GM06990 (cell line): ENCODE measurements at regions not wholly inside any gene's neighbourhood (a gene's known extent, or its start where the extent isn't known, plus 50 kb on each side); places are given as distances from the start of the nearest gene placed in this dataset.

ENCODE experiments used
- DNase-seq: peaks from one replicate; pipeline ENCODE4 v3.0.0-alpha.2; 2011; ENCODE audit not compliant: insufficient read length; ENCODE audit errors: extremely low read depth
- H3K27me3 ChIP-seq: replicated peaks from 2 replicates; pipeline ENCODE4 v1.6.0; 2011; ENCODE audit warnings: low read length; ENCODE audit not compliant: control insufficient read depth, insufficient read depth
- H3K36me3 ChIP-seq: 2 replicates; pipeline ENCODE4 v1.5.1; 2011; ENCODE audit warnings: low read length; ENCODE audit not compliant: control insufficient read depth, insufficient read depth
- H3K4me3 ChIP-seq: replicated peaks from 2 replicates; pipeline ENCODE4 v1.5.1; 2011; ENCODE audit warnings: low read depth, mild to moderate bottlenecking, control low read depth, low read length
- CTCF ChIP-seq: IDR thresholded peaks from 2 replicates; pipeline ENCODE4 v1.5.1; 2011; ENCODE audit warnings: low read length, control low read depth, mild to moderate bottlenecking, inconsistent platforms; ENCODE audit not compliant: insufficient read depth, poor library complexity, severe bottlenecking

DNA sequence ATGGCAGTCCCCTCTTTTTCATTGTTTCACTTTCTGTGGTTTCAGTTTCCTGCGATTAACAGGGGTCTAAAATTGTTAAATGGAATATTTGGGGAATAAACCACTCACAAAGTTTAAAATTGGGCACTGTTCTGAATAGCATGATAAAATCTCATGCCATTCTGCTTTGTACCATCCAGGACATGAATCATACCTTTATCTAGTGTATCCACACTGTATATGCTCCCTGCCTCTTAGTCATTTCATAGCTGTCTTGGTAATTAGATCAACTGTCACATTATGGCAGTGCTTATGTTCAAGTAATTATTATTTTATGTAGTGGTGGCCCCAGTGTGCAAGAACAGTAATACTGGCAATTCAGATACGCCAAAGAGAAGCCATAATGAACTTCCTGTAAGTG is 734.5 kb downstream of the ZPLD1 start:
- DNase-seq = no peak
- H3K27me3 ChIP-seq = no peaks in the 10 kb centered on the region
- H3K4me3 ChIP-seq = no peak overlapping the region
- no peak for TF ChIP-seq CTCF
- no peaks in the 10 kb centered on the region for H3K36me3 ChIP-seq

DNA sequence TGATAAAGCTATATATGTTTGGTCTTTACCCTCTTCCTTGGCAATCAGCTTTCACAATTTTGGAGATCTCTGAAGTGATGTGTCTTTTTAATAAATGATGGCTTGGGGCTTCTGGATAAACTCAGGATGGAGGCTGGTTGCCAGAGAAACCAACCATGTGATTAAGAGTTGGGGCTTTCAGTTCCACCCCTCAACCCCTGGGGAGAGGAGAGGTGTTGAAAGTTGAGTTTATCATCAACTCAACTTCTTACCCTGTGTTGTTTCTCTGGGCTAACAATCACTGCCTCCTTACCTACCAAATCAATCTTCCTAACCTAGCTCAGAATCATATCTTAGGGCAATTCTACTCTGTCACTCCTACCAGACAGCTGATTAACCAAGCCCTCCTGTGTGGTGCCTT is 735.8 kb downstream of the ZPLD1 start:
- Histone ChIP-seq H3K27me3 (no peaks in the 10 kb centered on the region), H3K4me3 (no peak overlapping the region), H3K36me3 (no peaks in the 10 kb centered on the region)
- DNase-seq = no peak
- no peak for TF ChIP-seq CTCF

GRCh38 chr3:103173940-103174339 is 739.1 kb downstream of the ZPLD1 start:
- Histone ChIP-seq H3K27me3 (no peaks in the 10 kb centered on the region), H3K4me3 (no peak overlapping the region), H3K36me3 (no peaks in the 10 kb centered on the region)
- no peak for TF ChIP-seq CTCF
- DNase-seq = no peak

DNA sequence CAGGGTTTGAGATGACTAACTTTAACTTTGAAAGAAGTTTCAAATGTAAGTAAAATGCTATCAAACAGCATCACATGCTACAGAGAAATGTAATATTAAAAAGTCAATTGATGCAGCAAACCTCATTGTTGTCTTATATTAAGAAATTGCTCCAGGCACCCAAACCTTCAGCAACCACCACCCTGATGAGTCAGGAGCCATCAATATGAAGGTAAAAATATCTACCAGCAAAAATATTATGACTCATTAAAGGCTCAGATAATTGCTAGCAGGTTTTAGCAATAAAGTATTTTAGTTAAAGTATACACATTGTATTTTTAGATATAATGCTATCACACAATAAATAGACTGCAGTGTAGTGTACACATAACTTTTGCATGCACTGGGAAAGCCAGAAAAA is 746.3 kb downstream of the ZPLD1 start:
- no peak for TF ChIP-seq CTCF
- Histone ChIP-seq H3K27me3 (no peaks in the 10 kb centered on the region), H3K4me3 (no peak overlapping the region), H3K36me3 (no peaks in the 10 kb centered on the region)
- no peak for DNase-seq

- Histone ChIP-seq H3K4me3 (no peak overlapping the region), H3K36me3 (no peaks in the 10 kb centered on the region), H3K27me3 (no peaks in the 10 kb centered on the region)
- TF ChIP-seq CTCF = no peak
- DNase-seq = no peak
These were observed 750.0 kb downstream of the ZPLD1 start for GRCh38 chr3:103184772-103185171.

DNA sequence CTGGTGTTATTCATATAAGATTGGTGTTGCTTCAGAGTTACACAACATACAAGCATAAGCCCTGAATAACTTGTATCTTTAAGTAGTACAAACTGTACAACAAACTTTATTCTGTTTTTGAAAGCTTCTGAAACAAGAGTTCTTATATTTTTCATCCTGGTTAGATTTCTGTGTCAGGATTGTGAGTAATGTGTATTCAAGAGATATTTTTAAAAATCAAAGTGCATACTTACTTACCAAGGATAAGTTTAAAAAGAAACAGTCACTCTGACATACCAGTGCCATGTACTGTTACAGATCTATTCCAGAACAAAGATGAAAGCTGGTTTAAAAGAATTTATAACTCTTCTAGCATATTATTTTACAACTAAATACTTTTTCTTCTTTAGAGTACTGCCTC is 755.1 kb downstream of the ZPLD1 start:
- Histone ChIP-seq H3K36me3 (no peaks in the 10 kb centered on the region), H3K27me3 (no peaks in the 10 kb centered on the region), H3K4me3 (no peak overlapping the region)
- no peak for TF ChIP-seq CTCF
- no peak for DNase-seq
